Effector CD4-positive, alpha-beta T cell (primary cell): ENCODE measurements at regions not wholly inside any gene's neighbourhood (a gene's known extent, or its start where the extent isn't known, plus 50 kb on each side); places are given as distances from the start of the nearest gene placed in this dataset.

Experiments
- DNase-seq: peaks from one replicate; pipeline ENCODE4 v3.0.0-alpha.2; 2020

GRCh38 chr15:97736748-97737147 is 223.8 kb upstream of the ARRDC4 start:
- DNase-seq, result no peak

- no peak for DNase-seq
Observed at GRCh38 chr15:97745481-97746071, 214.9 kb upstream of the ARRDC4 start.

- no peak for DNase-seq
Observed at GRCh38 chr15:97747342-97747741, 213.2 kb upstream of the ARRDC4 start.

- no peak for DNase-seq
Observed at GRCh38 chr15:97748576-97748975, 211.9 kb upstream of the ARRDC4 start.

- no peak for DNase-seq
Observed at GRCh38 chr15:97750060-97750459, 210.4 kb upstream of the ARRDC4 start.

- no peak for DNase-seq
Observed at GRCh38 chr15:97755726-97756125, 204.8 kb upstream of the ARRDC4 start.

GRCh38 chr15:97759363-97759762 is 201.1 kb upstream of the ARRDC4 start:
- DNase-seq, result no peak

- DNase-seq, result no peak
Observed at GRCh38 chr15:97761110-97761509, 199.4 kb upstream of the ARRDC4 start.

- no peak for DNase-seq
Observed at GRCh38 chr15:97783240-97783639, 177.3 kb upstream of the ARRDC4 start.

- DNase-seq, result no peak
Observed at GRCh38 chr15:97786741-97787140, 173.8 kb upstream of the ARRDC4 start.

GRCh38 chr15:97790180-97790579 is 170.3 kb upstream of the ARRDC4 start:
- DNase-seq, result no peak

GRCh38 chr15:97791824-97792792 is 168.4 kb upstream of the ARRDC4 start:
- no peak for DNase-seq

GRCh38 chr15:97804950-97805349 is 155.6 kb upstream of the ARRDC4 start:
- no peak for DNase-seq

- DNase-seq, result no peak
Observed at GRCh38 chr15:97806766-97807165, 153.7 kb upstream of the ARRDC4 start.

GRCh38 chr15:97815835-97816234 is 144.7 kb upstream of the ARRDC4 start:
- no peak for DNase-seq

GRCh38 chr15:97817276-97817890 is 143.1 kb upstream of the ARRDC4 start:
- no peak for DNase-seq

GRCh38 chr15:97836003-97836402 is 124.5 kb upstream of the ARRDC4 start:
- no peak for DNase-seq

GRCh38 chr15:97837896-97838295 is 122.6 kb upstream of the ARRDC4 start:
- DNase-seq, result no peak

- no peak for DNase-seq
Observed at GRCh38 chr15:97838606-97839210, 121.8 kb upstream of the ARRDC4 start.

- DNase-seq, result no peak
Observed at GRCh38 chr15:97840501-97840900, 120.0 kb upstream of the ARRDC4 start.

- no peak for DNase-seq
Observed at GRCh38 chr15:97841558-97841957, 118.9 kb upstream of the ARRDC4 start.

- DNase-seq, result no peak
Observed at GRCh38 chr15:97849183-97849582, 111.3 kb upstream of the ARRDC4 start.

GRCh38 chr15:97858296-97858695 is 102.2 kb upstream of the ARRDC4 start:
- no peak for DNase-seq
